ENCODE measurements at regions not wholly inside any gene's neighbourhood (a gene's known extent, or its start where the extent isn't known, plus 50 kb on each side); places are given as distances from the start of the nearest gene placed in this dataset.
"Not testable (repeated sequence)": the region's sequence is repeated elsewhere in the genome, so short reads cannot be mapped to it uniquely, and the experiment has no call there.

GRCh38 chr22:34763496-34763895, 302.5 kb upstream of the ISX start:
- no peak for DNase-seq

GRCh38 chr22:34765115-34765514, 300.8 kb upstream of the ISX start:
- DNase-seq = no peak

- no peak for DNase-seq
These were observed 296.6 kb upstream of the ISX start for GRCh38 chr22:34769361-34769760.

GRCh38 chr22:34776817-34777216, 289.1 kb upstream of the ISX start:
- DNase-seq = no peak

- no peak for DNase-seq
These were observed 284.3 kb upstream of the ISX start for GRCh38 chr22:34781681-34782080.

- no peak for DNase-seq
These were observed 282.5 kb upstream of the ISX start for GRCh38 chr22:34783436-34783835.

- DNase-seq = no peak
These were observed 281.9 kb upstream of the ISX start for GRCh38 chr22:34784056-34784455.

GRCh38 chr22:34797826-34798225, 268.1 kb upstream of the ISX start:
- no peak for DNase-seq

- no peak for DNase-seq
These were observed 267.4 kb upstream of the ISX start for GRCh38 chr22:34798605-34799004.

GRCh38 chr22:34800260-34800980, 265.5 kb upstream of the ISX start:
- DNase-seq = no peak

- DNase-seq = no peak
These were observed 264.7 kb upstream of the ISX start for GRCh38 chr22:34801221-34801620.

- DNase-seq = no peak
These were observed 261.9 kb upstream of the ISX start for GRCh38 chr22:34804091-34804490.

GRCh38 chr22:34804604-34805003, 261.4 kb upstream of the ISX start:
- DNase-seq = no peak

- DNase-seq = no peak
These were observed 260.2 kb upstream of the ISX start for GRCh38 chr22:34805771-34806170.

GRCh38 chr22:34808618-34809017, 257.3 kb upstream of the ISX start:
- no peak for DNase-seq

- DNase-seq = no peak
These were observed 253.3 kb upstream of the ISX start for GRCh38 chr22:34812631-34813030.

GRCh38 chr22:34814260-34815025, 251.5 kb upstream of the ISX start:
- DNase-seq = no peak

- no peak for DNase-seq
These were observed 236.5 kb upstream of the ISX start for GRCh38 chr22:34829485-34829884.

- no peak for DNase-seq
These were observed 231.9 kb upstream of the ISX start for GRCh38 chr22:34834059-34834458.

- not testable (repeated sequence) for DNase-seq
These were observed 231.4 kb upstream of the ISX start for GRCh38 chr22:34834541-34834940.

- no peak for DNase-seq
These were observed 224.6 kb upstream of the ISX start for GRCh38 chr22:34841331-34841771.

- DNase-seq = no peak
These were observed 224.0 kb upstream of the ISX start for GRCh38 chr22:34841911-34842310.

GRCh38 chr22:34842630-34843029, 223.3 kb upstream of the ISX start:
- DNase-seq = no peak

- DNase-seq = not testable (repeated sequence)
These were observed 222.2 kb upstream of the ISX start for GRCh38 chr22:34843743-34844142.

- no peak for DNase-seq
These were observed 220.6 kb upstream of the ISX start for GRCh38 chr22:34845391-34845790.
